K562 (cell line): ENCODE measurements at regions not wholly inside any gene's neighbourhood (a gene's known extent, or its start where the extent isn't known, plus 50 kb on each side); places are given as distances from the start of the nearest gene placed in this dataset.

Experiments
- ATAC-seq: fragments of 200-7000 bp; cut with Tn5 transposase; 3 replicates; pipeline ENCODE4 v1.9.1; 2020; ENCODE audit warnings: moderate library complexity
- BruUV-seq: library from RNA; stranded (reverse); fragments of 400-500 nt; replicated peaks from 2 replicates; lab custom pipeline; 2021; lab: Mats Ljungman, UMichigan
- CTCF ChIA-PET: fragments of 300-600 bp; formaldehyde crosslinking; extraction: SDS; loops from one replicate; lab custom pipeline; 2021; ENCODE audit warnings: low intra/inter-chr PET ratio; lab: Yijun Ruan, JAX
- POLR2A ChIA-PET: fragments of 300-600, 350-650 bp; sonication (Branson Sonifier 250); formaldehyde crosslinking; extraction: SDS; loops from one replicate; lab custom pipeline; 2021; ENCODE audit warnings: antibody characterized with exemption, inconsistent platforms; lab: Yijun Ruan, JAX
- DNase-seq, 4 experiments: peaks; one replicate each; pipeline versions ENCODE4 v3.0.0 to v3.0.0-alpha.2; 2011 to 2018; ENCODE audit warnings: low spot score in 3 of 4, mixed read lengths in 3 of 4; ENCODE audit errors: extremely low read depth in 1 of 4
- FAIRE-seq: peaks from 2 replicates; lab custom pipeline; 2011; peaks lifted over from hg19 to GRCh38; lab: Jason Lieb, UNC
- H2AFZ ChIP-seq: 2 replicates; pipeline ENCODE4 v1.6.0; 2011; ENCODE audit warnings: low read depth, low read length, control low read depth, inconsistent platforms
- H3K27ac ChIP-seq: fragments of 200-600 bp; 3 replicates; pipeline ENCODE4 v1.8.0; 2011; ENCODE audit warnings: low read depth, mild to moderate bottlenecking, control low read depth, inconsistent platforms, low read length, moderate library complexity, mixed read lengths; ENCODE audit errors: extremely low read depth
- H3K27me3 ChIP-seq, 2 experiments: fragments of 300-600 bp in 1 of 2; 2 replicates in 1 of 2; 3 replicates in 1 of 2; pipeline versions ENCODE4 v1.6.0 to v1.8.0; 2011; ENCODE audit warnings: inconsistent platforms in 2 of 2, low read length in 2 of 2, mild to moderate bottlenecking in 1 of 2, mixed read lengths in 1 of 2, moderate library complexity in 1 of 2; ENCODE audit not compliant: control insufficient read depth in 2 of 2, insufficient read depth in 2 of 2
- H3K36me3 ChIP-seq: fragments of 300-600 bp; 3 replicates; pipeline ENCODE4 v1.8.0; 2011; ENCODE audit warnings: mild to moderate bottlenecking, low read length, inconsistent platforms; ENCODE audit not compliant: control insufficient read depth, insufficient read depth
- H3K4me1 ChIP-seq, 2 experiments: fragments of 200-600 bp in 1 of 2; replicated peaks in 1 of 2; 2 replicates in 1 of 2; 3 replicates in 1 of 2; pipeline versions ENCODE4 v1.5.1 to v1.8.0; 2011; ENCODE audit warnings: inconsistent platforms in 2 of 2, low read length in 2 of 2, mild to moderate bottlenecking in 1 of 2, mixed read lengths in 1 of 2, moderate library complexity in 1 of 2; ENCODE audit not compliant: control insufficient read depth in 2 of 2, insufficient read depth in 2 of 2
- H3K4me2 ChIP-seq: 2 replicates; pipeline ENCODE4 v1.6.1; 2011; ENCODE audit warnings: low read length, control low read depth, inconsistent platforms, mixed read lengths; ENCODE audit not compliant: insufficient read depth
- H3K4me3 ChIP-seq: fragments of 200-600 bp; sonication (generic), shearing (Covaris generic); 2 replicates; pipeline ENCODE4 v1.5.1; 2016; ENCODE audit warnings: control low read depth, inconsistent platforms
- H3K79me2 ChIP-seq: fragments of 200-600 bp; 3 replicates; pipeline ENCODE4 v1.8.0; 2011; ENCODE audit warnings: low read length, inconsistent platforms; ENCODE audit not compliant: control insufficient read depth, insufficient read depth
- H3K9ac ChIP-seq, 2 experiments: 2 replicates each; pipeline versions ENCODE4 v1.6.0 to v1.6.1; 2011; ENCODE audit warnings: low read depth in 2 of 2, low read length in 2 of 2, control low read depth in 1 of 2, inconsistent platforms in 1 of 2, mild to moderate bottlenecking in 1 of 2, mixed read lengths in 1 of 2; ENCODE audit not compliant: insufficient read depth in 1 of 2
- H3K9me1 ChIP-seq: one replicate; pipeline ENCODE4 v1.6.0; 2011; ENCODE audit warnings: inconsistent platforms, mild to moderate bottlenecking, low read length, moderate library complexity; ENCODE audit not compliant: control insufficient read depth, insufficient read depth
- H3K9me3 ChIP-seq: replicated peaks from 2 replicates; pipeline ENCODE4 v1.5.1; 2011; ENCODE audit warnings: low read depth, low read length, inconsistent platforms; ENCODE audit not compliant: control insufficient read depth, insufficient read depth
- H4K20me1 ChIP-seq: replicated peaks from 2 replicates; pipeline ENCODE4 v1.6.1; 2011; ENCODE audit warnings: low read length, inconsistent platforms, mixed read lengths; ENCODE audit not compliant: control insufficient read depth, insufficient read depth
- MTA3 ChIP-seq: fragments of 450-650 bp; formaldehyde crosslinking; IDR thresholded peaks from 2 replicates; pipeline ENCODE4 v1.6.1; 2017; ENCODE audit warnings: mild to moderate bottlenecking, borderline replicate concordance
- NR2F6 ChIP-seq: fragments of 450-650 bp; formaldehyde crosslinking; IDR thresholded peaks from 2 replicates; pipeline ENCODE4 v1.4.0; 2020; ENCODE audit warnings: mild to moderate bottlenecking
- WGBS: fragments of 100-300 bp; shearing (Covaris generic); methylation state at CpG from one replicate; pipeline ENCODE4 v1.1.6; 2016; ENCODE audit warnings: low coverage, mixed read lengths; ENCODE audit not compliant: insufficient coverage; ENCODE audit errors: missing lambda C conversion rate; 5-methylcytosine and 5-hydroxymethylcytosine counted together
- in situ Hi-C: fragments of 300-500 bp; cut with MboI; formaldehyde crosslinking; loops from 4 replicates; pipeline ENCODE4 v1.15.0; 2018; ENCODE audit warnings: inconsistent platforms, mixed read lengths
- intact Hi-C: fragments of 100-400 bp; cut with micrococcal nuclease; formaldehyde crosslinking; loops from 2 replicates; pipeline ENCODE4 v1.14.2; 2022
- TF ChIP-seq, protein P1 (sequence below): sonication (generic); formaldehyde crosslinking; IDR thresholded peaks from 2 replicates; pipeline ENCODE4 v1.8.1; 2023; ENCODE audit warnings: mild to moderate bottlenecking, missing genetic modification reagents

DNA sequence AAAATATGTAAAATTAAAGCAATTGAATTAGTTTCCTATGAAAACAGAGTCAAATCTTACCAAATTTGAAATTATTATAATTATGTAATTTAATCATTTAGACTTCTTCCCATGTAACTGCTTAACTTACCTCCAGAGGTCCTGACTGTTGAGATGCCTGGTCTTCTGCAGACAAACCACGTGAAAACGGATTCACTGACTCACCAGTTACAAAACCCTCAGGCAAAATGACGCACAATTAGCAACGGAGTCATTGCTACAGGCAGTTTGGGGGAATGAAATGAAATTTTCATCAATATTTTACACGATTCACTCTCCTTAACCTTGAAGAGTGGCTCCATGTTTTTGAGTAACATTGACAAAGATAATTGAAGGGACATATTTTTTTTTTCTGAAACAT is 460.8 kb downstream of the MTRR start (continued):
- TF ChIP-seq NR2F6 (no peak), MTA3 (no peak)

DNA sequence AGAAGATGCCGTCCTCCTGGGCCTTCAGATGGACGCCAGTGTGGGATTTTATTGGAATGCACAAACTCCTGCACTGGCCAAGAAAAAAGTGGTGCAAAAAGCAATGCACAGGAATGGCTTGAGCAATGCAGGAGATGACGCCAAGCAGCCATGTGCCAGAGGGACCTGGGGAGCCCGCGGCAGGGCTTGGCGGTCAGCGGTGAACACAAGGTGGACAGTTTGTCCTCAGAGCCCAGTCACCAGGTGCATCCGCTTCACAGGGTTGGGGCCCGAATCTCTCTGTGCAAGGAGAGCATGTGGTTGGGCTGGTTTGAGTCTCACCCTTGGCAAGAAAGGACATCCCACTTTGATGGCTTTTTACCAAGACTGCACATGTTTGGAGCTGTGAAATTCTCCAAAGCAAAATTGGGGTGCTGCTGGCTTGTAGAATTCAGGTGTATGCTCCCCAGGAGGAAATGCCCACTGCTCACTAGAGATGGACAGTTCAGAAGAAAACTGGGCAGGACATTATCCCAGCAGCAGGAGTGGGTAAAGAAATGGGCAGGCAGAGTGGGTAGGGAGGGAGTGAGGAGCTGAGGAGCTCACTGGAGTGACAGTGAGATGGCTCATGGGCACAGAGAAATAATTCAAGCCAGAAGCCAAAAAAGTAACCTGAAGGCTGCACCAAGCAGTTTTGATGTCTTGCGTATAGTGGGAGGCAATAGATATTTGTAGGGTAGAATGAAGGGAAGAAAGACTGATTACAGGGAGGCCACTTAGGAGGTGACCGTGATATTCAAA is 463.9 kb downstream of the MTRR start:
- Histone ChIP-seq H3K79me2 (no peaks in the 10 kb centered on the region), H3K4me3 (no peak overlapping the region), H3K9me1 (no peaks in the 10 kb centered on the region), H3K9me3 (no peaks in the 10 kb centered on the region; the same call in 1 of the 2 replicates), H3K27me3 (no peaks in the 10 kb centered on the region), H3K4me1 (no peaks in the 10 kb centered on the region), H4K20me1 (no peaks in the 10 kb centered on the region), H3K9ac (no peak overlapping the region), H2AFZ (no peak overlapping the region), H3K4me2 (no peak overlapping the region), H3K36me3 (no peaks in the 10 kb centered on the region), H3K27ac (no peak overlapping the region)
- FAIRE-seq (no peak), ATAC-seq (no peak), DNase-seq (no peak)
- ChIA-PET POLR2A (no interaction called here), CTCF (no interaction called here)
- TF ChIP-seq, protein P1, sequence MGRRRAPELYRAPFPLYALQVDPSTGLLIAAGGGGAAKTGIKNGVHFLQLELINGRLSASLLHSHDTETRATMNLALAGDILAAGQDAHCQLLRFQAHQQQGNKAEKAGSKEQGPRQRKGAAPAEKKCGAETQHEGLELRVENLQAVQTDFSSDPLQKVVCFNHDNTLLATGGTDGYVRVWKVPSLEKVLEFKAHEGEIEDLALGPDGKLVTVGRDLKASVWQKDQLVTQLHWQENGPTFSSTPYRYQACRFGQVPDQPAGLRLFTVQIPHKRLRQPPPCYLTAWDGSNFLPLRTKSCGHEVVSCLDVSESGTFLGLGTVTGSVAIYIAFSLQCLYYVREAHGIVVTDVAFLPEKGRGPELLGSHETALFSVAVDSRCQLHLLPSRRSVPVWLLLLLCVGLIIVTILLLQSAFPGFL (CRISPR knock-in tag), result no peak
- in situ Hi-C loops (no loop called here), intact Hi-C loops (no loop called here)
- WGBS, result 3% methylated on average over 11 of the region's 11 CpGs
- BruUV-seq, result no TSS peak
